ENCODE measurements at regions not wholly inside any gene's neighbourhood (a gene's known extent, or its start where the extent isn't known, plus 50 kb on each side); places are given as distances from the start of the nearest gene placed in this dataset.

GRCh38 chr5:4817767-4818166, 322.4 kb upstream of the ADAMTS16 start:
- no peak for DNase-seq (ENCODE audit: low read depth)

GRCh38 chr5:4831325-4831724, 308.8 kb upstream of the ADAMTS16 start:
- DNase-seq (ENCODE audit: low read depth): no peak

GRCh38 chr5:4832471-4832870, 307.7 kb upstream of the ADAMTS16 start:
- DNase-seq (ENCODE audit: low read depth): no peak

GRCh38 chr5:4833104-4833738, 306.9 kb upstream of the ADAMTS16 start:
- DNase-seq (ENCODE audit: low read depth): no peak

- no peak for DNase-seq (ENCODE audit: low read depth)
Measured at GRCh38 chr5:4837489-4838058, 302.6 kb upstream of the ADAMTS16 start.

GRCh38 chr5:4845221-4845620, 294.9 kb upstream of the ADAMTS16 start:
- no peak for DNase-seq (ENCODE audit: low read depth)

- DNase-seq (ENCODE audit: low read depth): no peak
Measured at GRCh38 chr5:4847766-4848165, 292.4 kb upstream of the ADAMTS16 start.

GRCh38 chr5:4855036-4855435, 285.1 kb upstream of the ADAMTS16 start:
- no peak for DNase-seq (ENCODE audit: low read depth)

GRCh38 chr5:4855880-4856279, 284.2 kb upstream of the ADAMTS16 start:
- no peak for DNase-seq (ENCODE audit: low read depth)

- DNase-seq (ENCODE audit: low read depth): no peak
Measured at GRCh38 chr5:4857761-4858160, 282.4 kb upstream of the ADAMTS16 start.

GRCh38 chr5:4859500-4860235, 280.5 kb upstream of the ADAMTS16 start:
- no peak for DNase-seq (ENCODE audit: low read depth)

- DNase-seq (ENCODE audit: low read depth): no peak
Measured at GRCh38 chr5:4860631-4861030, 279.5 kb upstream of the ADAMTS16 start.

- DNase-seq (ENCODE audit: low read depth): no peak
Measured at GRCh38 chr5:4862500-4862899, 277.6 kb upstream of the ADAMTS16 start.

GRCh38 chr5:4866131-4866659, 273.9 kb upstream of the ADAMTS16 start:
- no peak for DNase-seq (ENCODE audit: low read depth)

- DNase-seq (ENCODE audit: low read depth): no peak
Measured at GRCh38 chr5:4866817-4867216, 273.3 kb upstream of the ADAMTS16 start.

- no peak for DNase-seq (ENCODE audit: low read depth)
Measured at GRCh38 chr5:4868140-4868735, 271.9 kb upstream of the ADAMTS16 start.

GRCh38 chr5:4873652-4874051, 266.5 kb upstream of the ADAMTS16 start:
- no peak for DNase-seq (ENCODE audit: low read depth)

GRCh38 chr5:4874097-4874496, 266.0 kb upstream of the ADAMTS16 start:
- DNase-seq (ENCODE audit: low read depth): no peak

- DNase-seq (ENCODE audit: low read depth): no peak
Measured at GRCh38 chr5:4875942-4876341, 264.2 kb upstream of the ADAMTS16 start.

GRCh38 chr5:4876804-4877203, 263.3 kb upstream of the ADAMTS16 start:
- no peak for DNase-seq (ENCODE audit: low read depth)

- DNase-seq (ENCODE audit: low read depth): no peak
Measured at GRCh38 chr5:4877579-4877978, 262.6 kb upstream of the ADAMTS16 start.

- no peak for DNase-seq (ENCODE audit: low read depth)
Measured at GRCh38 chr5:4879075-4879474, 261.1 kb upstream of the ADAMTS16 start.

Measured in HS-27A (cell line).